ENCODE measurements at regions not wholly inside any gene's neighbourhood (a gene's known extent, or its start where the extent isn't known, plus 50 kb on each side); places are given as distances from the start of the nearest gene placed in this dataset.

DNA sequence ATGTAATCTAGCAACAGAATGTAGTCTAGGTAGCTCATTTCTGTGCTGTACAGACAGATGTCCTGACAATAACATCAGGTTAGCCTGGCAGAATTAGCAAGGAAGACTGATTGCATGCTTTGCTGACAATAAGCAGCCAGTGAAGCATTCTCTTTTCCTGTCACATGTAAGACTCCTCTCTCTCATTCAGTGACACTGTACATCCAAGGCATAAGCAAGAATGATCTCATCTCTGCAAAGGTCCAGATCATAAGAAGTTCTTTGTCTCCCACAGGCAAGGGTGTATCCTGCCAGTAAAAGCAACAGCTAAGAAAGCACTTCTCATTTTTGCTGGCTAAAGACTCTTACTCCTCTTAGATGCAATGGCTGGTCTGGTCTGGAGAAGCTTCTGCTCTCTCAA, 861.8 kb downstream of the TAF11L14 start:
- intact Hi-C loops (cut with DNase I; ENCODE audit: low total_unique reads), result no loop called here
- Histone ChIP-seq H3K27me3 (no peaks in the 10 kb centered on the region), H3K27ac (no peak overlapping the region), H3K4me3 (no peak overlapping the region), H3K9me3 (no peaks in the 10 kb centered on the region), H3K36me3 (no peaks in the 10 kb centered on the region), H3K4me1 (no peaks in the 10 kb centered on the region)
- DNase-seq (no peak), ATAC-seq (no peak)
- in situ Hi-C loops (cut with MboI; ENCODE audit: low sequenced_read_pairs in 4 of 4), result no loop called here
- TF ChIP-seq CTCF (IDR thresholded peaks at IDR 0.05 in 4 of 5, conservative IDR thresholded peaks at IDR 0.05 in 1 of 5) (no peak), POLR2A (IDR thresholded peaks at IDR 0.05) (no peak)

DNA sequence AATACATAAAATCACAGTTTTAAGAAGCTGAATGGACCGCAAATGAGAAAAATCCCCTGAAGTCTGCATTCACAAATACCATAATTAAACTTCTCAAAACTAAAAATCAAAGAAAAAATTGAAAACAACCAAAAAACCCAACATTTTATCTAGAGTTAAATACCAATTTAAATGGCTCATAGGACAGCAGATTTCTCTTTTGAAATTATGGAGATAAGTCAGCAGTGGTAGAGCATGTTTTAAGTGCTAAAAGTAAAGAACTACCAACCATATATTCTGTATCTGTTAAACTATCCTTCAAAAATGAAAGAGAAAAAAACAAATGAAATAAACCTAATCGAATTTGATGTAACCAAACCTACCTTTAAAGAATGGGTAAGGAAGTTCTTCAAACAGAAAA, 862.8 kb downstream of the TAF11L14 start:
- Histone ChIP-seq H3K27ac (no peak overlapping the region), H3K4me3 (no peak overlapping the region), H3K27me3 (no peaks in the 10 kb centered on the region), H3K36me3 (no peaks in the 10 kb centered on the region), H3K9me3 (no peaks in the 10 kb centered on the region), H3K4me1 (no peaks in the 10 kb centered on the region)
- intact Hi-C loops (cut with DNase I; ENCODE audit: low total_unique reads), result no loop called here
- no peak for TF ChIP-seq POLR2A (IDR thresholded peaks at IDR 0.05)
- no peak for TF ChIP-seq CTCF (IDR thresholded peaks at IDR 0.05 in 4 of 5, conservative IDR thresholded peaks at IDR 0.05 in 1 of 5)
- DNase-seq, result no peak
- in situ Hi-C loops (cut with MboI; ENCODE audit: low sequenced_read_pairs in 4 of 4), result no loop called here
- ATAC-seq, result no peak

DNA sequence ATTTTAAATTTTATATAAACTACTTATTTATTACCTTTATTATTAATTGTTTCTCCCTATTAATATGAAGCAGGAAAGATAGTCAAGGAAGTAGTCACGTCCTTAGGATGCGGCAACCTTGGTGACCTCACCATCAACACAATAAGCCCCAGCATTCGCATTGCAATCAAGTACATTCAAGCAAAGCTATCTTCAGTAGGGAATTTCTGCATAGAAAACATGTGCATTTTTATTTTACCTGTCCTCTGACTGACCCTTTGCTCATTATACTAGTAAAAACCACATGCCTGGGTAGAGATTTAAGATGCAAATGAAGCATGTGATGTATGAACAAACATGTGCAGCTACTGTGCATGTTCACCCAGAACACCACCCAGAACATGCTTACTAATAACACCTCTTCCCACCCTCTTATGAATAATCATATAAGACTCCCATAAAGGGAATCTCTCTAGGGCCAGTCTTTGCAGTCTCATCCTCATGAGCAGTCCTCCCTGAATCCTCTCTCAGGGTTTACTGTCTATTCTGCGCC, 869.6 kb downstream of the TAF11L14 start:
- ATAC-seq (no peak), DNase-seq (no peak)
- in situ Hi-C loops (cut with MboI; ENCODE audit: low sequenced_read_pairs in 4 of 4), result no loop called here
- TF ChIP-seq POLR2A (IDR thresholded peaks at IDR 0.05) (no peak), CTCF (IDR thresholded peaks at IDR 0.05 in 4 of 5, conservative IDR thresholded peaks at IDR 0.05 in 1 of 5) (no peak)
- no peaks in the 10 kb centered on the region for H3K27me3 ChIP-seq
- no peak overlapping the region for H3K27ac ChIP-seq
- H3K4me3 ChIP-seq, result no peak overlapping the region
- no peaks in the 10 kb centered on the region for H3K36me3 ChIP-seq
- no peaks in the 10 kb centered on the region for H3K4me1 ChIP-seq
- intact Hi-C loops (cut with DNase I; ENCODE audit: low total_unique reads), result no loop called here
- H3K9me3 ChIP-seq, result no peaks in the 10 kb centered on the region

DNA sequence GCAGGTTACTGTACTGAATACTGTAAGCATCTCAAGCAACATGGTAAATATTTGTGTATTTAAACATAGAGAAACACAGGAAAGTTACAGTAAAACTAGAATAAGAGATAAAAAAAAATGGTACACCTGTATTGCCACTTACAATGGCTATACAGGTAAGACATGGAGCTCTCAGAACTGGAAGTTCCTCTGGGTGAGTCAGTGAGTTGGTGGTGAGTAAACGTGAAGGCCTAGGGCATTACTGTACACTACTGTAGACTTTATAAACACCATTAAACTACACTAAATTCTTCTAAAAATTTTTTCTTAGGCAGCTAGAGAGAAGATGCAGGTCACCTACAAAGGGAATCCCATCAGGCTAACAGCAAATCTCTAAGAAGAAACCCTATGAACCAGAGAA, 872.9 kb downstream of the TAF11L14 start:
- Histone ChIP-seq H3K9me3 (no peaks in the 10 kb centered on the region), H3K27me3 (no peaks in the 10 kb centered on the region), H3K27ac (no peak overlapping the region), H3K4me1 (no peaks in the 10 kb centered on the region), H3K4me3 (no peak overlapping the region), H3K36me3 (no peaks in the 10 kb centered on the region)
- DNase-seq (no peak), ATAC-seq (no peak)
- intact Hi-C loops (cut with DNase I; ENCODE audit: low total_unique reads), result no loop called here
- TF ChIP-seq CTCF (IDR thresholded peaks at IDR 0.05 in 4 of 5, conservative IDR thresholded peaks at IDR 0.05 in 1 of 5), result no peak
- TF ChIP-seq POLR2A (IDR thresholded peaks at IDR 0.05), result no peak
- in situ Hi-C loops (cut with MboI; ENCODE audit: low sequenced_read_pairs in 4 of 4), result no loop called here
